Mesendoderm (in vitro differentiated cells): ENCODE measurements at regions not wholly inside any gene's neighbourhood (a gene's known extent, or its start where the extent isn't known, plus 50 kb on each side); places are given as distances from the start of the nearest gene placed in this dataset.

Source experiments
- DNase-seq: peaks from one replicate; pipeline ENCODE4 v3.0.0; 2013
- H2AK5ac ChIP-seq: 2 replicates; pipeline ENCODE4 v1.6.1; 2013; ENCODE audit warnings: low read length, inconsistent platforms
- H2BK120ac ChIP-seq: 2 replicates; pipeline ENCODE4 v1.6.1; 2013; ENCODE audit warnings: low read depth, mild to moderate bottlenecking, low read length, moderate library complexity, mixed read lengths
- H2BK15ac ChIP-seq: replicated peaks from 2 replicates; pipeline ENCODE4 v1.6.1; 2013; ENCODE audit warnings: low read depth, mild to moderate bottlenecking, moderate library complexity
- H2BK5ac ChIP-seq: 2 replicates; pipeline ENCODE4 v1.6.1; 2013; ENCODE audit warnings: low read length, inconsistent platforms
- H3K18ac ChIP-seq: 2 replicates; pipeline ENCODE4 v1.6.1; 2013; ENCODE audit warnings: mild to moderate bottlenecking, low read length, mixed read lengths
- H3K23ac ChIP-seq: one replicate; pipeline ENCODE4 v1.6.1; 2013; ENCODE audit warnings: low read length
- H3K27ac ChIP-seq: 2 replicates; pipeline ENCODE4 v1.5.1; 2013; ENCODE audit warnings: low read depth, mild to moderate bottlenecking, inconsistent platforms, low read length, moderate library complexity
- H3K27me3 ChIP-seq: 2 replicates; pipeline ENCODE4 v1.6.1; 2013; ENCODE audit warnings: low read length, control low read depth, mild to moderate bottlenecking, inconsistent platforms; ENCODE audit not compliant: insufficient read depth, poor library complexity
- H3K36me3 ChIP-seq: 2 replicates; pipeline ENCODE4 v1.6.1; 2013; ENCODE audit warnings: low read length, inconsistent platforms; ENCODE audit not compliant: control insufficient read depth, insufficient read depth
- H3K4ac ChIP-seq: one replicate; pipeline ENCODE4 v1.6.1; 2013; ENCODE audit warnings: low read depth, mild to moderate bottlenecking, low read length, moderate library complexity
- H3K4me1 ChIP-seq: 2 replicates; pipeline ENCODE4 v1.6.1; 2013; ENCODE audit warnings: low read depth, low read length, inconsistent platforms; ENCODE audit not compliant: control insufficient read depth
- H3K4me2 ChIP-seq: 2 replicates; pipeline ENCODE4 v1.6.1; 2013; ENCODE audit warnings: low read length
- H3K4me3 ChIP-seq: 2 replicates; pipeline ENCODE4 v1.5.1; 2013; ENCODE audit warnings: mild to moderate bottlenecking, low read length
- H3K56ac ChIP-seq: one replicate; pipeline ENCODE4 v1.6.1; 2013; ENCODE audit warnings: low read length
- H3K79me1 ChIP-seq: 2 replicates; pipeline ENCODE4 v1.6.1; 2013; ENCODE audit warnings: low read length, inconsistent platforms
- H3K79me2 ChIP-seq: 2 replicates; pipeline ENCODE4 v1.6.1; 2013; ENCODE audit warnings: mild to moderate bottlenecking, low read length; ENCODE audit not compliant: control insufficient read depth, insufficient read depth
- H3K9ac ChIP-seq: 2 replicates; pipeline ENCODE4 v1.6.1; 2013; ENCODE audit warnings: low read length, inconsistent platforms
- H4K5ac ChIP-seq: one replicate; pipeline ENCODE4 v1.6.1; 2013; ENCODE audit warnings: low read length
- H4K8ac ChIP-seq: one replicate; pipeline ENCODE4 v1.6.1; 2013; ENCODE audit warnings: low read depth, mild to moderate bottlenecking, control low read depth, low read length, moderate library complexity
- WGBS: extraction: QIAGEN DNeasy Blood & Tissue Kit; methylation state at CpG from one replicate; pipeline ENCODE4 v1.1.7; 2013; ENCODE audit warnings: low lambda C conversion rate, missing lambda C conversion rate; ENCODE audit not compliant: insufficient coverage; ENCODE audit errors: extremely low coverage; 5-methylcytosine and 5-hydroxymethylcytosine counted together

- WGBS = no CpG with 5 or more reads among the region's 9 CpGs
Measured at GRCh38 chr11:70622091-70622490, 223.8 kb downstream of the CTTN start.

GRCh38 chr11:70623906-70624597, 225.7 kb downstream of the CTTN start:
- no peak overlapping the region for H2BK15ac ChIP-seq
- H3K18ac ChIP-seq = no peak overlapping the region
- no peaks in the 10 kb centered on the region for H3K27me3 ChIP-seq
- DNase-seq = no peak
- no peak overlapping the region for H2BK120ac ChIP-seq
- no peak overlapping the region for H3K9ac ChIP-seq
- no peak overlapping the region for H2BK5ac ChIP-seq
- H3K4me2 ChIP-seq = no peak overlapping the region
- no peaks in the 10 kb centered on the region for H3K79me2 ChIP-seq
- no CpG with 5 or more reads among the region's 9 CpGs for WGBS
- H4K5ac ChIP-seq = no peak overlapping the region
- no peak overlapping the region for H3K23ac ChIP-seq
- no peaks in the 10 kb centered on the region for H3K79me1 ChIP-seq
- H3K4me1 ChIP-seq = no peaks in the 10 kb centered on the region
- no peak overlapping the region for H2AK5ac ChIP-seq
- H3K56ac ChIP-seq = no peak overlapping the region
- no peak overlapping the region for H3K4me3 ChIP-seq
- no peak overlapping the region for H3K27ac ChIP-seq
- no peak overlapping the region for H3K4ac ChIP-seq
- H4K8ac ChIP-seq = no peak overlapping the region
- H3K36me3 ChIP-seq = no peaks in the 10 kb centered on the region

More at GRCh38 chr11:70622091-70622490, 223.8 kb downstream of the CTTN start:
- Histone ChIP-seq H3K4me1 (no peaks in the 10 kb centered on the region), H3K9ac (no peak overlapping the region), H3K23ac (no peak overlapping the region), H3K4me3 (no peak overlapping the region), H2AK5ac (no peak overlapping the region), H3K27me3 (no peaks in the 10 kb centered on the region), H4K5ac (no peak overlapping the region), H3K79me1 (no peaks in the 10 kb centered on the region), H2BK120ac (no peak overlapping the region), H3K4me2 (no peak overlapping the region), H2BK5ac (no peak overlapping the region), H3K56ac (no peak overlapping the region), H3K79me2 (no peaks in the 10 kb centered on the region), H4K8ac (no peak overlapping the region), H3K36me3 (no peaks in the 10 kb centered on the region), H3K4ac (no peak overlapping the region), H3K18ac (no peak overlapping the region), H2BK15ac (no peak overlapping the region), H3K27ac (no peak overlapping the region)
- DNase-seq = no peak

- H3K4me1 ChIP-seq = no peaks in the 10 kb centered on the region
- H3K36me3 ChIP-seq = no peaks in the 10 kb centered on the region
- H3K4me2 ChIP-seq = no peak overlapping the region
- no peaks in the 10 kb centered on the region for H3K79me1 ChIP-seq
- no peak for DNase-seq
- no peak overlapping the region for H3K4me3 ChIP-seq
- H2BK15ac ChIP-seq = no peak overlapping the region
- WGBS = no CpG with 5 or more reads among the region's 10 CpGs
- no peaks in the 10 kb centered on the region for H3K79me2 ChIP-seq
- H2AK5ac ChIP-seq = no peak overlapping the region
- no peak overlapping the region for H4K5ac ChIP-seq
- no peak overlapping the region for H2BK120ac ChIP-seq
- H4K8ac ChIP-seq = no peak overlapping the region
- no peak overlapping the region for H3K4ac ChIP-seq
- no peak overlapping the region for H2BK5ac ChIP-seq
- H3K56ac ChIP-seq = no peak overlapping the region
- no peak overlapping the region for H3K23ac ChIP-seq
- no peak overlapping the region for H3K18ac ChIP-seq
- no peak overlapping the region for H3K27ac ChIP-seq
- H3K9ac ChIP-seq = no peak overlapping the region
- H3K27me3 ChIP-seq = no peaks in the 10 kb centered on the region
Measured at GRCh38 chr11:70624598-70624993, 226.3 kb downstream of the CTTN start.

GRCh38 chr11:70625051-70625450, 226.7 kb downstream of the CTTN start:
- Histone ChIP-seq H3K4me1 (no peaks in the 10 kb centered on the region), H3K9ac (no peak overlapping the region), H3K18ac (no peak overlapping the region), H4K8ac (no peak overlapping the region), H2BK120ac (no peak overlapping the region), H4K5ac (no peak overlapping the region), H3K27me3 (no peaks in the 10 kb centered on the region), H3K79me1 (no peaks in the 10 kb centered on the region), H2BK5ac (no peak overlapping the region), H3K4me3 (no peak overlapping the region), H2AK5ac (no peak overlapping the region), H2BK15ac (no peak overlapping the region), H3K79me2 (no peaks in the 10 kb centered on the region), H3K23ac (no peak overlapping the region), H3K36me3 (no peaks in the 10 kb centered on the region), H3K4ac (no peak overlapping the region), H3K4me2 (no peak overlapping the region), H3K27ac (no peak overlapping the region), H3K56ac (no peak overlapping the region)
- no CpG with 5 or more reads among the region's 7 CpGs for WGBS
- DNase-seq = no peak

GRCh38 chr11:70625582-70626518, 227.5 kb downstream of the CTTN start:
- Histone ChIP-seq H3K36me3 (no peaks in the 10 kb centered on the region), H3K4me1 (no peaks in the 10 kb centered on the region), H3K27ac (no peak overlapping the region), H3K4me2 (no peak overlapping the region), H3K9ac (no peak overlapping the region), H3K79me2 (no peaks in the 10 kb centered on the region), H4K5ac (no peak overlapping the region), H3K4me3 (no peak overlapping the region), H3K27me3 (no peaks in the 10 kb centered on the region), H2BK15ac (no peak overlapping the region), H3K4ac (no peak overlapping the region), H2AK5ac (no peak overlapping the region), H4K8ac (no peak overlapping the region), H2BK120ac (no peak overlapping the region), H2BK5ac (no peak overlapping the region), H3K79me1 (no peaks in the 10 kb centered on the region), H3K18ac (no peak overlapping the region), H3K23ac (no peak overlapping the region), H3K56ac (no peak overlapping the region)
- DNase-seq = peak; percentile 22
- whole genome bisulfite sequencing = no CpG with 5 or more reads among the region's 20 CpGs
